ENCODE measurements at regions not wholly inside any gene's neighbourhood (a gene's known extent, or its start where the extent isn't known, plus 50 kb on each side); places are given as distances from the start of the nearest gene placed in this dataset.
A peak's percentile ranks its signal among the peaks of the same experiment; 100 is the strongest.

DNA sequence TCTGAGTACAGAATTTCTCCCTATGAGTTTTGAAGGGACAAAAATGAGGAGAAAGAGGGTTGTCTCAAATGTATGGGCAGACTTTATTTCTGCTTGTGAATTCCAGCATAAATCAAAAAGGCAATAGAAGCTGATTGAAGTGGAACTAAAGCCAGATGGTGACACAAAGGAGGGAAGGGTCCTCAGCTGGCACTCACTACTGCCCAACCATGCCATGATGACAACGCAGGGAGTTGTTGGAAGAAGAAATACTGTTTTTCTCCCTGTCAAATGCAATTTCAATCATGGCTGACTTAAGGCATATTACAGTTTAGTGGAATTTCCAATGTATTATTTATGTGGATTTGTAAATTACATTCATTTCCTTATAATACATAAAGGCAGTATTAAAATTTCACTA is 805.8 kb downstream of the ADGRL2 start:
- Histone ChIP-seq H3K27ac (no peak overlapping the region), H4K20me1 (ENCODE audit: low read depth) (no peaks in the 10 kb centered on the region), H3K79me2 (ENCODE audit: low read depth) (no peaks in the 10 kb centered on the region), H3K27me3 (no peaks in the 10 kb centered on the region), H3K36me3 (no peaks in the 10 kb centered on the region), H3K4me1 (peaks cover 18% of the 10 kb centered on the region), H3K4me2 (no peak overlapping the region), H3K9me3 (ENCODE audit: low read depth) (no peaks in the 10 kb centered on the region), H3K4me3 (no peak overlapping the region), H2AFZ (replicated peaks) (peak overlapping the region; percentile 70), H3F3A (ENCODE audit: low read depth) (no peaks in the 10 kb centered on the region), H3K9ac (no peak overlapping the region)
- Mint-ChIP-seq H3K4me3 (no peak overlapping the region), H3K27ac (no peak overlapping the region), H3K27me3 (ENCODE audit: insufficient read depth, low read depth) (no peaks in the 10 kb centered on the region), H3K36me3 (no peaks in the 10 kb centered on the region), H3K4me1 (peaks cover 5% of the 10 kb centered on the region), H3K9me3 (no peaks in the 10 kb centered on the region)
- DNase-seq (ENCODE audit: low spot score) = no peak
- TF ChIP-seq EZH2 (IDR thresholded peaks at IDR 0.05) (no peak), EZH2phosphoT487 (IDR thresholded peaks at IDR 0.05) (no peak)
- TF ChIP-seq, protein P1, sequence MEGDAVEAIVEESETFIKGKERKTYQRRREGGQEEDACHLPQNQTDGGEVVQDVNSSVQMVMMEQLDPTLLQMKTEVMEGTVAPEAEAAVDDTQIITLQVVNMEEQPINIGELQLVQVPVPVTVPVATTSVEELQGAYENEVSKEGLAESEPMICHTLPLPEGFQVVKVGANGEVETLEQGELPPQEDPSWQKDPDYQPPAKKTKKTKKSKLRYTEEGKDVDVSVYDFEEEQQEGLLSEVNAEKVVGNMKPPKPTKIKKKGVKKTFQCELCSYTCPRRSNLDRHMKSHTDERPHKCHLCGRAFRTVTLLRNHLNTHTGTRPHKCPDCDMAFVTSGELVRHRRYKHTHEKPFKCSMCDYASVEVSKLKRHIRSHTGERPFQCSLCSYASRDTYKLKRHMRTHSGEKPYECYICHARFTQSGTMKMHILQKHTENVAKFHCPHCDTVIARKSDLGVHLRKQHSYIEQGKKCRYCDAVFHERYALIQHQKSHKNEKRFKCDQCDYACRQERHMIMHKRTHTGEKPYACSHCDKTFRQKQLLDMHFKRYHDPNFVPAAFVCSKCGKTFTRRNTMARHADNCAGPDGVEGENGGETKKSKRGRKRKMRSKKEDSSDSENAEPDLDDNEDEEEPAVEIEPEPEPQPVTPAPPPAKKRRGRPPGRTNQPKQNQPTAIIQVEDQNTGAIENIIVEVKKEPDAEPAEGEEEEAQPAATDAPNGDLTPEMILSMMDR (IDR thresholded peaks at IDR 0.05) = no peak

DNA sequence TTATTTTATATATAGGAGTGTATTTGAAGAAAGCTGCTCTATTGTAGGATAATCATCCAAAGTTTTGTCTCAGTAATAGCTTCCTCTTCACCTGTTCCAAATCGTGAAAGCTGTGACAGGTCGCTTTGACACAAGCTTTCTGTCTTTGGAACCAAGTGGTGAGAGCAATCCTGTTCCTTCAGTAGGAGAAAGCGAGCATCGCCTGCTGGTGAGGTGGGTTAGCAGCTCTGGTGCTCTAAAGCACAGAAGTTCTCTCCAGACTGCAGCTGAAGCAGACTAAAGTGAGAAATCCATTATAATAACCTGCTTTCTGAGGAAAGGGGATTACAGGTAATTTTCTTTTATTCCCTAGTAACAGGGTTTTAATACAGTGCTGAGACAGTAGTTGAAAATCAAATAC is 803.8 kb downstream of the ADGRL2 start:
- no peaks in the 10 kb centered on the region for H3K27me3 Mint-ChIP-seq (ENCODE audit: insufficient read depth, low read depth)
- no peaks in the 10 kb centered on the region for H3K36me3 ChIP-seq
- DNase-seq (ENCODE audit: low spot score) = peak; percentile 73
- H3K79me2 ChIP-seq (ENCODE audit: low read depth) = no peaks in the 10 kb centered on the region
- no peaks in the 10 kb centered on the region for H3K9me3 Mint-ChIP-seq
- no peak overlapping the region for H3K27ac ChIP-seq
- H3K27ac Mint-ChIP-seq = no peak overlapping the region
- no peak overlapping the region for H3K9ac ChIP-seq
- H2AFZ ChIP-seq (replicated peaks) = peak overlapping the region; percentile 36
- no peaks in the 10 kb centered on the region for H3K27me3 ChIP-seq
- TF ChIP-seq EZH2phosphoT487 (IDR thresholded peaks at IDR 0.05) (no peak), EZH2 (IDR thresholded peaks at IDR 0.05) (no peak)
- TF ChIP-seq, protein P1 (IDR thresholded peaks at IDR 0.05) = peak; percentile 54
- no peaks in the 10 kb centered on the region for H4K20me1 ChIP-seq (ENCODE audit: low read depth)
- no peak overlapping the region for H3K4me2 ChIP-seq
- peaks cover 5% of the 10 kb centered on the region for H3K4me1 Mint-ChIP-seq
- no peaks in the 10 kb centered on the region for H3K9me3 ChIP-seq (ENCODE audit: low read depth)
- no peaks in the 10 kb centered on the region for H3F3A ChIP-seq (ENCODE audit: low read depth)
- H3K4me3 ChIP-seq = no peak overlapping the region
- peaks cover 18% of the 10 kb centered on the region for H3K4me1 ChIP-seq
- H3K36me3 Mint-ChIP-seq = no peaks in the 10 kb centered on the region
- H3K4me3 Mint-ChIP-seq = no peak overlapping the region

DNA sequence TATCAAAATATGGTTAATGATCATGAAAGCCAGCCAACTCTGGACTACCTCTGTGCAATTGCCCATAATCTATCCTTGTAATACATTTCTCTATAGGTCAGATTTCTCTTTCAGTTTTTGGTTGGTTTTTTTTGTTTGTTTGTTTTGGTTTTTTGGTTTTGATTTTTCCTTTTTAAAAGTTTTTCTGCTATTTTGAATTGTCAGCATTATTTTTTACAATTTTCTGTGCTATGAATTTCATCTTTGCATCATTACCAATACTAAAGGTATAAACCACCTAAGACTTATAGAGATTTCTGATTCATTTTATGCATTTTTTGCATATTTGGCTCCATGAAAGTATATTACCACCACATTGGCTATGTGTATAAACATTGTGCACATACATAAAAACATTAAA is 799.6 kb downstream of the ADGRL2 start:
- no peaks in the 10 kb centered on the region for H3K27me3 Mint-ChIP-seq (ENCODE audit: insufficient read depth, low read depth)
- peaks cover 12% of the 10 kb centered on the region for H3K4me1 ChIP-seq
- H3K36me3 ChIP-seq = no peaks in the 10 kb centered on the region
- H2AFZ ChIP-seq (replicated peaks) = no peak overlapping the region
- H4K20me1 ChIP-seq (ENCODE audit: low read depth) = no peaks in the 10 kb centered on the region
- DNase-seq (ENCODE audit: low spot score) = no peak
- H3K9ac ChIP-seq = no peak overlapping the region
- no peaks in the 10 kb centered on the region for H3K9me3 Mint-ChIP-seq
- H3K27ac Mint-ChIP-seq = no peak overlapping the region
- no peaks in the 10 kb centered on the region for H3K36me3 Mint-ChIP-seq
- no peaks in the 10 kb centered on the region for H3F3A ChIP-seq (ENCODE audit: low read depth)
- H3K4me3 Mint-ChIP-seq = no peak overlapping the region
- H3K4me2 ChIP-seq = no peak overlapping the region
- no peaks in the 10 kb centered on the region for H3K4me1 Mint-ChIP-seq
- no peak for TF ChIP-seq EZH2 (IDR thresholded peaks at IDR 0.05)
- TF ChIP-seq, protein P1 (IDR thresholded peaks at IDR 0.05) = no peak
- TF ChIP-seq EZH2phosphoT487 (IDR thresholded peaks at IDR 0.05) = no peak
- no peak overlapping the region for H3K27ac ChIP-seq
- H3K9me3 ChIP-seq (ENCODE audit: low read depth) = no peaks in the 10 kb centered on the region
- H3K79me2 ChIP-seq (ENCODE audit: low read depth) = no peaks in the 10 kb centered on the region
- H3K27me3 ChIP-seq = no peaks in the 10 kb centered on the region
- H3K4me3 ChIP-seq = no peak overlapping the region
